Activated CD4-positive, alpha-beta T cell treated with anti-CD3 and anti-CD28 coated beads for 4 hours (primary cell): ENCODE measurements at regions not wholly inside any gene's neighbourhood (a gene's known extent, or its start where the extent isn't known, plus 50 kb on each side); places are given as distances from the start of the nearest gene placed in this dataset.

Source experiments
- DNase-seq, 2 donors: peaks; one replicate each; pipeline ENCODE4 v3.0.0-alpha.2; 2020

DNA sequence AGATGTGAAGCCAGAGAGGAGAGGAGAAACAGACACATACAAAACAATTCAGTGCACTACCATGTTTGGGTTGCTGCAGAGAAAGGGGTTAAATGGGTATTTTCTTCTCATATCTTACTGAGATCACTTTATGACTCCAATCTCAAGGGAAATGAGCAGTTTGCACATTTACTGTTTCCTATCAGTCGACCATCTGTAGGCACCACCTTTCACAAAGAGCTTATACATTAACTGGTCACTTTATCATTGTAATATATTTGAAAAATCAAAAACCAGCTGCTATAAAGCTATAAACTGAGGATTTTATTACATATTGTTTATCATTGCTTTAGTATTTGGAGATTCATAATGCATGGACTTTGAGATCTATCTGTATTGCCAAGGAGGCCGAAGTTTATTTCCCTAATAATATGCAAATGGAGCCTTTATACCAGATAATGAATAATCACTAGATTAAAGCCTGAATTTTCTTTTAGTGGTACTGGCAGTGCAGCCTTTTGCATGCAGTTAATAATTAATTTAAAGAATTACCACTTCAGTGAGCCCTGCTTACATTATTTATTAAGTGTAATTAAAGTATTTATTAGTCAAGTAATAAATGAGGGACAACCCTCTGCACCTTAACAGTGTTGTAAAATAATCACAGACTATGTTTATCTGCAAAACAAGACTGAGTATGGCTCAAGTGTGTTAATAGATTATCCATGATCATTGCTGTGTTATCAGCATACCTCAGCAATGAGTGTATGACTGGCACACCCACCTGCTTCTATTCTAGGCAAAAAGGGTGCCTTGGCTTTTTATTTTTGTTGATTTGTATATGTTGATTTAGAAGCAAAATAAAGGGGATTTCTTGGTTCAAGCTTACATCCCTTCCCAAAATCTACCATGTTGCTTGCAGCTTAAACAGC is 167.7 kb upstream of the SLC14A2 start:
- no peak for DNase-seq

DNA sequence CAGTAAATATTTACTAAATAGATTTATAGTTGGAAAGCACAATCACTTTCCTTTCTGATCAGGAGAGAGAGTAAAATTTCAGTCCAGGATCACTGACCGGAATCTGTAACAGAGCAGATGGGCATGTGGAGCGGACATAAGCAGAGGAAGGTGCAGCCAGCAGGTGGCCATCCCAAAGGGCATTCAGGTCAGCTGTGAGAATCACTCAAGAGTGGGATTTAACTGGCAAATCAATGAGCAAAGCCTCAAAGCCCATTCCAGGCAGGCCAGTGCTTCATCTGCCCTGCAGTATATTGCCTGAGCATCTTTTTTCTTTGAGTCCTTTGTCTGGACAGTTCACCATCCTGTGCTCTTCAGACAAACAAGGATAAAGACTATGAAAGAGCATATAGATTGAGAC is 166.4 kb upstream of the SLC14A2 start:
- DNase-seq: no peak

DNA sequence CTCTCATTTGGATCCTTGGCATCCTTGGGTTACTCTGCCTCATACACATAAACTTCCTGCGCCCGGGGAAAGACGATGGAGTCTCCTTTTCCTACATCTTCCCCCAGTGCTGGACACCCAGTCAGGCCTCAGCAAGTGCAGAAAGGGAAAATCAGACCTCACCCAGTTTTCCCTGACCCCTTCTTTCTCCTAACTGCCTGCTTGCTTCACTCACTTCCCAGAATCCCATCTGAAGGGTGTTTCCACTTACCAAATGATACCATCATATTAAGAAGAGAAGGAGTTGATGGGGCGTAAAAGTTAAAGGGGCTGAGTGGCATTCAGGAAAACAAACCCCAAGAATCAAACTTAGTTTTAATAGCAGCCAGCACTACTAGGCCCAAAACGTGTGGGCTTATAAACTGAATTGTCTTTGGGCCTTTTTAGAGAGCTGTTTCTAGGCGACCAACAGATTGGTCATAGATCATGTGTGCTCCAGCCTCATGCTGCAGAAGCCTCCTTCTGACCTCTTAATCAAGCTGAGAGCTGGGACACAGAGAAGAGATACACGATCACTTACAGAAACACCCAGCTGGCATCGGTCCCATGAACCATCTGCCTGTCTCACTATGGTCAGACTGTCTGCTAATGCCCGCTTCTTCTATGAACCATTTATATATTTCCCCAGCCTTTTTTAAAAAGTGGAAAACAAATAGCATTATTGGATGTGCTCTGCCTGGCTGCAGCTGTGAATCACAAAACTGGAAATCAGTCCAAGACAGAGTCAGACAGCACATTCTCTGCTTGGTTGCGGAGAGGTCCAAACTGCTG is 165.7 kb upstream of the SLC14A2 start:
- no peak for DNase-seq

DNA sequence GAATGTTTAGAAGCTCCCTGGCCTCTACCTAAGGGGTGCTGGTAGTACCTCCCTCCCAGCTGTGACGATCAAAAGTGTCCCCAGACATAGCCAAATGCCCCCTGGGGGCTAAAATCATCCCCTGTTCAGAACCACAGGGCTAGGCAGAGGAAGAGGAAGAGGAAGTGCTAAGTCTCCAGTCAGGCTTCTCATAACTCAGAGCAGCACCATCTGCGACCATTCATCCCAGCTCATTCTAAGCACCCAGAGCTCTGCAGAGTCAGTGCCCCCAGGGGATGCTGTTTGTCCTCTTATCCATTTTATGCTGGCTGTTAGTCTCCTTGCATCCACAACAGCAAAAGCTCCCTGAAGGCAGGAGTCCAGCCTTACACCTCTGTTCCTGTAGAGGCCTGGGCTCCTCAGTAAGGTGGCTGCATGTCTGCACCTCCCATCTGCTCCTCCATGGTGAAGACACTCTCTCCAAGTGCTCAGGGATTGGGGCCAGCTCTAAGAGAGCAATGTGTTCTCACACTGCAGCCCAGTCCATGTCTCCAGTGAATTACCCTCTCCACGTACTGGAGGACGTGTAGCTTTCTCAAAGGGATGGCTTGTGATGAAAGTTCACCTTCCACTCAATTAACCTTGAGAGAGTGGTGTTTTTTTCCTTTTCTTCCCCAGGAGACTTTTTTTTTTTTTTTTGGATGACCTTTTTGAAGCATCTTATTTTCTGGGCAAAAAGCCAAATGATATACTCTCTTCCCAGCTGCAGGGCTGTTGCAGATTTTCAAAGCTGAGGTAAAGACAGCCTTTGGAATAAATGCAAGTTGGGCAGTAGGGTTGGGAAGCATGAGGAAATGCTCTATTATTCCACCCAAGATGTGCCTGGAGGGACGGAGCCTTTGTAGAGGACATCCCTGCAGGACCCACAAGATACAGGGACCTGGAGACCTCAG is 158.9 kb upstream of the SLC14A2 start:
- DNase-seq: no peak

DNA sequence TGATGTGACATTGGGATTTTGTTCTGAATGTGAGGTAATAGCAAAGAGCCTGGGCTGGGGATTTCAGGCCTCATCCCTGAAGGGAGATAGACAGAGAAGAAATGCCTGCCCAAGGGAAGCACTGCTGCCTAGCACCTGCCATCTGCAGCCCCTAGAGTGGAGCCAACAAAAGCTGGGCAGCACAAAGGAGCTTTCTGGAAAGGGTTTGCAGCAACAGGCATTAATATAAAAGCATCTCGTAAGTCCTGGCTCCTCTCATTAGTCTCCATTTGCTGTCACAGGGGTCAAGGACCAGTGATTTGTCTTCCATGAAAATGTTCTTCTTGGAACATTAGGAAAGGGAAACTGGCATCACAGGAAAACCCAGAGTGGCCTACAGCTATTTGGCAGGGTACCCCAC is 157.2 kb upstream of the SLC14A2 start:
- no peak for DNase-seq

DNA sequence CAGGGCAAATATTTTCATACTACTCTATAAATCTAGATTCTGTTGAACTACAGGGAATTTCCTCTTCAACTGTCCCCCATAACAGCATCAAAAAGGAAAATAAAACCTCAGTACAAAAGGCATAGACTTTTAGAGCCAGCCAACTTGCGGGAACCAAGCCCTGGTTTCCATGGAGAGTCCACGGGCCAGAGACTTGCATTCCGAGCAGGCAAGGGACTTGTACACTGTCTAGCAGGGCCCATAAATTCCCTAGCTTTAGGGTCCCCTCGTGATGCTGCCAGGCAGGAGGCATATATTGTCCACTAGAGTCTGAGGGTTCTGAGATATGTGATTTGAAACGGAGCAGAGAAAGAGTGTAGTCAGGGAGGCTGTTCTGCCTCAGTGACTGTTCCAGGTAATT is 153.1 kb upstream of the SLC14A2 start:
- no peak for DNase-seq

DNA sequence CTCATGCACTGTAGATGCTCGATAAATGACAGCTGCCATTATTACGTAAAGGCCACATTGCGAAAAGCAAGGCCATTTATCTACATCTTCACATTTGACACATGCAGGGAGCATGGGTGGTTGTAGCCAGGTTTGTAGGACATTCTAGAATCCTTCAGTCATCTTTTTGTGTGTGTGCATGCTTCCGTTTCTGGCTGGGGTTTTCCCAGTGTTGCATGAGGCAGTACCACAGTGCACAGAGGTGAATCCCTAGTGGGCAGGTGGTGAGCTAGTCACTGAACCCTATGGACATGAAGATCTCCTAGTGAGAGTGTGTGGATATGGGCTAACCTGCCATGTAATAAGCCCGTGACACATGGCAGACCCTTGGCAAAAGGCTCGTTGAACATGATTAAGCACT is 151.8 kb upstream of the SLC14A2 start:
- no peak for DNase-seq

DNA sequence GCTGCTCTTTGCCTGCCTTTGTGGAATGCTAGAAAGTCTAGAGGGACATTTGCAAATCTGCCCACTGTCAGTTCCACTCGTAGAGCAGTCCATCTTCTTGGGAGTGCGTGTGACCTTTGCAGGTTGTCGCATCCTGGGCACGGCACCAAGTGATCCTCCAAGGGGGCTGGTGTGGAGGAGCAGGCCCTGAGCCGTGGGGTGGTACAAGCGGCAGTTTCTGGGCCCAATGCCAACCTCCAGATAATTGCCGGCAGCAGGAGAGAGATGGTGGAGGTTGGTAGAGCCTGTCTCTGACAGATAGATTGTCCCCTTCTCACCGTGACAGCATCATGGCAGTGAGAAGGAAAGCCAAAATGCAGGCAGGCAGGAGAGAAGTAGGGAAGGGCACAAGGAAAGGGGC is 150.7 kb upstream of the SLC14A2 start:
- no peak for DNase-seq

DNA sequence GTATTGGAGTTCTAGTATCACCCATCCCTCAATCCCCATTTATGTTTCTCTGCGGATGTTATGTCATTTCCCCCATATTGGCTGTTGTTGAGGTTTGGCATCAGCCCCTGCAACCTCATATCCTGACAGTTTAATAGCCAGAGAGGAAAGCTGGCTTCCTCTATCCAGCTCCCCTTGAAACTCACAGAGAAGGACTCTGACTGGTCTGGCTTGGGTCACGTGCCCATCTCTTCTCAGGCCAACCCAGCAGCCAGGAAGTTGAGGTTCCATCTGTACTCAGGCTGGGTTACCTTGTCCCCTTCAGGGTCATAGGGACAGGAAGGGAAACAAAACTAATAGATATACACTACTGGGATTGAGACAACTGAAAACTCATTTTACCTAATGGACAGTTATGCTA is 148.0 kb upstream of the SLC14A2 start:
- no peak for DNase-seq

DNA sequence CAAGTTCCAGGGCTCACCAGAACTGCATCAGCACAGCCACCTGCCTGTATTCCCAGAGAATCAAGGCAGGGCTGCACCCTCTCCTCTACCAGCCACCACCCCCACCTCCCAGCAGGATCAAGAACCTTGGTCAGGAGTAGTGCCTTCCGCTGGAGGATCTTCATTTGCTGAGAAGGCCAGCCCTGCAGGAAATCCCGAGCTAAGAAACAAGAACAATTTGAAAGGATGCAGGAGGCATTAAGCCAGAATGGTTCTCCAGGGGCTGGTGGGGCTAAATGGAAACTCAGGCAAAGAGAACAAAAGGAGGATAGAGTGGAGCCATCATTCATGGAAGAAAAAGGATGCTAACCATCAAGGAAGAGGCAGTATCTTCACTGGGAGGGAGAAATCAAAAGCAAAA is 147.3 kb upstream of the SLC14A2 start:
- no peak for DNase-seq

DNA sequence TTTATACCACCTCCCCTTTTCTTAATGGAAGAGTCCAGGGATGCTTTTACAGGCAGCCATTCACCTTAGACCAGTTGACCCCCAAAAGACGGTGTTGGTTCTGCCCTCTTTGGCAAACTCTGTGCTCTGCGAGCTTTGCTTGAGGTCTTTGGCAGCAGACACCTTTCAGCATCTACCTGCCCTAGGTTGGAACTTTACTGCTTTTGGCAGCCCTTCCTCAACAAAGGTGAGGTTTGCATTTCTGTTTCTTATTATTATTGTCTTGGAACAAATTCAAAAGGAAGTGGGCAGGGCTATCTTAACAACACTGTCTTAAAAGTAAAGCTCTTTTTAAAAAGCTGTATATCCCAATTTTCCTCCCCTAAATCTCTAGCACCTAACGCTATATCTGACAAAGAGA is 136.4 kb upstream of the SLC14A2 start:
- no peak for DNase-seq

DNA sequence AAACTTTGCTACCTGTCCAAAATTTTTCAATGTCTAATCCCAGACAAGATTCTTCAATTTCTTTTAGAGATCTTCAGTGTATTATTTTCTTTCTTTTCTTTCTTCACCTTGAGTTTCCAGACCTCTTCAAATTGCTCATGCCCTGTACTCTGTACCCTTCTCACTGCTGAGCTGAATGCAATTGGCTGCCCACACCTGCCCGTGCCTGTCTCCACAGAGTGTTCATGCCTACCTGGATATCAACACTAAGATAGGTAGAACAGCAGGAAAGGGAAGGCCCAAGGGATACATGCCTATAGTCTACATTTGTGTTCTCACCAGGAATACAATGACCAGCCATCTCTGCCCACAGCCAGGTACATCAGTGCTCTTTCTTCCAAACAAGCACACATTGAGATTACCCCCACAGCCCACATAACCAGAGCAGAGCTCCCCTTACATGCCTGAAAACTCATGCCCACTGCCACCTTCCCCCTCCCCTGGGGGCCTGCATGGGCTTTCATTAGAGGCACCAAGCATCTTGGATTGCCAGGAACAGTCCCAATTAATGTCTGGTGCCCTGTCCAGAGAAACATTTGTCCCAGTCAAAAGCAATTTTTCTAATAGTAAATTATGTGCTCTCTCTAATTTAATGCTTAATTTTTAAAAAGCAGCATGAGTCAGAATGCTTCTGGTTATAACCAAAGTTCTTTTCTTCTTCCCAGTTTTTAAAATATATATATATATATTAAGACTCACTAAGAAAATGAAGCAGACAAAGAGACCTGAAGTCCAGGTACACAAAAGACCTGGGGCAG is 134.9 kb upstream of the SLC14A2 start:
- DNase-seq: no peak

DNA sequence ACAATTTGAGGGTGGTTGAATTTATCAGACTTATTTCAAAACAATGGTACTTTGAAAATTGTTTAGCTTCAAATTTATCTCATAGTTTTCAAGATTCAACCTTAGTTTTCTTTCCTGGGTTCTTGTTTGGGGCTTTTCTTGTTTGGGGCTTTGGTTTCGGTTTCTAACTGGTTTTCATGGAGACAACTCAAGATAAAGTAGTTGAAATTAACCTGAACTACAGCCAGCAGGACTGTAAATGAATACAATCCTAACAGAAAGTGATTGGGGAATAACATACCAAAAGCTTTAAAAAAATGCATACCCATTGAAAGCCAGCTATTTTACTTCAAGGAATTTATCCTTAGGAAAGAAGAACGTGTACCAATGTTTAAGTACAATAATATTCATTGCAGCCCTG is 133.5 kb upstream of the SLC14A2 start:
- no peak for DNase-seq

DNA sequence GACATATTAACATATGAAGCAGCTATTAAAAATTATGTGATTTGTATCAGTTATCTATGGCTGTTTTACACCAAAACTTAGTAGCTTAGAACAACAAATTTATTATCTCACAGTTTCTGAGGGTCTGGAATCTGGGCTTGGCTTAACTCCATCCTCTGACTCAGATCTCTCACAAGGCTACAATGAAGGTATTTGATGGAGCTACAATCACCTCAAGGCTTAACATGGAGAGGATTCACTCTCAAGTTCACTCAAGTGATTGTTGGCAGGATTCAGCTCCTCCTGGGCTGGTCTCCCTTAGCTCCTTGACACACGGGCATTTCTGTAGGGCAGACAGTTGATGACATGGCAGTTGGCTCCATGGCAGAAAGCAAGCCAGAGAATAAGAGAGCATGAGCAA is 133.0 kb upstream of the SLC14A2 start:
- no peak for DNase-seq

DNA sequence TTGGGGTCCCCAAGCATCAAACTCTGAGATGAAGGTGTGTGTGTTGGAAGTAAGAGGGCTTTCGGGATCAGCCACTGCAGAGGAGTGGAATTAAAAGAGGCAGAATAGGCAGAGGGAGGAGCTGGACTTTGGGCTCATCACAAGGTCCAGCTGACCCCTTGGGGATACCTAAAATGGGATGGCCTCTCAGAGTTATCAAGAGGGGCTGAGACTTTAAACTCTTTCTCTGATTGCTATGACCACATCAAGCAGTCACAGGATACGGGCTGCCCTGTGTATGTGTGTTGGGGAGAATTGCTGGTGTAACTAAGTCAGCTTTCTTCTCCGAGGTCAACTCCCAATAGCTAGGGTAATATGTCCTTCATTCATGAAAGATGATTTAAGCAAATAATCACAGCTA is 127.7 kb upstream of the SLC14A2 start:
- DNase-seq: no peak

DNA sequence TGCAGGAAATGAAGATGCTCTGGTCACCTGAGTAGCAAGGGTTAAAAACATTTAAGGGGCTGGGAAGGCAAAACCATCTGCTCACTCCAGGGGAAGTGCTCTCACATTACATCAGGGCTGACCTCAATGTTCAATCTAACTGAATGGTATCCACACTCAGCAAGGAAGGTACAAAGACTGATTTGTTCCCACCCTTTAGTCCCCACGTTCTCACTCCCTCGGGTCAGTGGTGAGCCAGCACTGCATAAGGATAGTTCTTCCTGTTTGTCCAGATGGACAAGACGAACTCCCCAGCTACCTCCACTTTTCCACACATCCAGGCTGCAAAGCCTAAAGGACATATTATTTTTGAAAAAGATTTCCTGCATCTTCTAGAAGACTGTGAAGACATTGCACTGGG is 126.6 kb upstream of the SLC14A2 start:
- DNase-seq: no peak

DNA sequence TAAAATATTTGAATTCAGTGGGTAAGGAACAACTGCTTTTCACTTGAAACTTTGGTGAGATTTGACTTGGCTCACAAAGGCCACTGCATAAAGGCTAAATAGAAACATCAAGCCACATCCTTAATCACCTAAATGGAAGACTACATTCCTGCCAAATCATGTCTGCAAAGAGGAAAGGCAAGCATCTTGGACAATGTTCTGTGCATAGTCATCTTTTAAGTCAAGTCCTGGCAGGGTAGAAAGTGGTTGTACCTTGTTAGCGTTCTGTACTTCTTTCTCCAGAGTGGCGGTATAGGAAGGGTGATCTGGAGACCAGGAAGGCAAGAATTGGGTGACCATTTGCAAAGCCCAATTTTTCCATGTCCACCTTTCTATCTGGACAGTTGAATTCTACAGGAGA is 121.4 kb upstream of the SLC14A2 start:
- DNase-seq: no peak

DNA sequence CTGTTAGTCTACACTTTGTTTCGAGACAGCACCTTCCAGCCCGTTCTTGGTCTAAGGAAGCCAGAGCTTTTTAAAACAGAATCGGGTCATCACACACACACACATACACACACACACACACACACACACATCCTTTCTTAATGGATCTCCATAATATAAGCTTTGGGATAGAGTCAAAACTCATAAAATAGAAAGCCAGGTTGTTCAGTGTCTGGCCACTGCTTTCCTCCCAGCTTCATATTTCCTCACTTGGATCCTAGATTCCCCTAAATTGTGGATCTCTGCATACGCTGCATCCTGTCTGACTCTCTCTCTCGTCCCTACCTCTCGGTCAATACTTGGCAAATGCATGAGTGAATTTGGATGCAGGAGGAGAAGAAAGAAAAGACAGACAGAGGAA is 120.5 kb upstream of the SLC14A2 start:
- no peak for DNase-seq

DNA sequence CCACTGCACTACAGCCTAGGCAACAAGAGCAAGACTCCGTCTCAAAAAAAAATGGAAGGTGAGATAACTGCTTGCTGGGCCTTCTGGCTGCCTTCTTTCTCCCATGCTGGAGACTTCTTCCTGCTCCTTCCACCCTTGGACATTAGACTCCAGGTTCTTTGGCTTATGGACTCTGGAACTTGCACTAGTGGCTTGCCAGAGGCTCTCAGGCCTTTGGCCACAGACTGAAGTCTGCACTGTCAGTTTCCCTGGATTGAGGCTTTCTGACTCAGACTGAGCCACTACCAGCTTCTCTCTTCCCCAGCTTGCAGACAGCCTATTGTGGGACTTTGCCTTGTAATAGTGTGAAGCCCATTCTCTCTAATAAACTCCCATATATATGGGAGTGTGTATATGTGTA is 118.5 kb upstream of the SLC14A2 start:
- no peak for DNase-seq

DNA sequence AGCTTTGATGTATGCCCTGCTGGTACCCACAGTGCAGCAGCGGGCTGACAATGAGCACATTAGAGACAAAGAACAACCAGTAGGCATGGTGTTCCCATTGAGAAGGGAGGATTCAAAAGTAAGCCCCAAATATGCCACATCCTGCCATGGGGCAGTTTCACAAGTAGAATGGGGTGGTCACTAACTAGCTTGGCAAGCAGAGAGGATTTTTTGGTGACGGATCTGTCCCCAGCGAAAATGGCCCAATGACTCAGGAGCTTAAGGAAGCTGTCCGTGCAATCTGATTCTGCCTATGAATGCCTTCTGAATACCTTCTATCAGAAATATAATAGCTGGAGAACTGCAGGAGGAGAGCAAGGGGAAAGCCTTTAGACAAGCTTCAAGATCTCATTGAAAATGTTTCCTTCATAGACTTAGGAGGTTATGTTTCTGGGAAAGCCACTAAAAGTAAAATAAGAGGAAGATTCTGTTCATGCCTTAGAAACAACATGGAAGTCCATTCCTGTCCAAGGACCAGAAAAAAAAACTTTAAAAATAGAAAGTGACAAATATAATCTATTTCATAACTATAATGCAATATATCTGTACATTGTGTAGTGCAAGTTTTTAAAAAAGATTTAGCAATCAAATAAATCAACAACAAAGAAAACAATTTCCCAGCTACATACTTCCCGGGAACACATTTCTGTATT is 117.5 kb upstream of the SLC14A2 start:
- DNase-seq: no peak

DNA sequence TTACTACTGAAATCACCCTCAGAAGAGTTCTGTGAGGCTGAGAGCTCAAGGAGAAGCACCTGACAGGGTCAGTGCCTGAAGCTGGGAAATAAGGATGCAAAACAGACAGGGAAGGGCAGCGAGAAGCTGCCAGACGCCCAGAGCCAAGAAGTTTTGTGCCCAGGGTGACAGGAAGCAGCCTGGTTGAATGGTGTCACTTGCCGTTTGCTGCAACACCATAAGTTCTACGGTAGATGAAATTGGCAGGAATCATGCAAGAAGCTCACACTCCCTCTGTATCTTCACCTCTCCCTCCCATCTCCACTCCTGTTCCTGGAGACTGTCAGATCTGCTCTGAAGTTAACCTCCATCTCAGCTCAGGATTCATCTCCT is 117.0 kb upstream of the SLC14A2 start:
- no peak for DNase-seq

DNA sequence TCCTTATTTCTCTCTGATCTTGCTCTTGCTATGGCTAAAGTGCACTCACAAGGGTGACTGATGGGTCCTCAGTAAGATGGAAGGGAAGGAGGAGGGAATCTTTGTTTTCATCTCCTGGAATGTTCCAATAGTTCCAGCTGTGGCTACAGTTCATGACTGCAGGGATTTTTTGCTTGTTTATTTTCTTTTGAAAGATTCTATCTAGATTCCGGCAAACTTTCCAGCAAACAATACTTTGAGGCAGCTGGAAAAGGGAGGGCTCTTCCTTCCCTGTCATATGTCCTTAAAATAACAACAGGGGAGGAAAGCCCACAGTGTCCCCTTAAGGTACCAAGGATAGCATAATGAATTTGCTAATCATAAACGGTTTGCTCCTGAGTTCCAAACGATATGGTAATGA is 111.3 kb upstream of the SLC14A2 start:
- DNase-seq: no peak
